Pancreas (tissue), 10 donors: ENCODE measurements at regions not wholly inside any gene's neighbourhood (a gene's known extent, or its start where the extent isn't known, plus 50 kb on each side); places are given as distances from the start of the nearest gene placed in this dataset.
A peak's percentile ranks its signal among the peaks of the same experiment; 100 is the strongest.

Experiments used
- ATAC-seq, 4 donors: fragments of 200-7000 bp; cut with Tn5 transposase; one replicate each; pipeline versions ENCODE4 v1.8.0 to v1.9.1; 2020; ENCODE audit warnings: mild to moderate bottlenecking in 4 of 4, moderate library complexity in 4 of 4
- DNase-seq, 6 donors: peaks; one replicate each; pipeline ENCODE4 v3.0.0-alpha.2; 2020
- FAIRE-seq: peaks from 2 replicates; lab custom pipeline; 2012; peaks lifted over from hg19 to GRCh38; lab: Jason Lieb, UNC
- H3K27ac ChIP-seq, 4 donors: fragments of 200-600 bp; sonication (generic); 1 replicate in 3 of 4; 2 replicates in 1 of 4; pipeline versions ENCODE4 v1.5.0 to v1.8.0; 2020
- H3K27me3 ChIP-seq, 4 donors: fragments of 200-600 bp; one replicate each; pipeline ENCODE4 v1.8.0; 2021
- H3K36me3 ChIP-seq, 3 donors: fragments of 200-600 bp; sonication (generic) in 1 of 3; one replicate each; pipeline versions ENCODE4 v1.5.0 to v1.8.0; 2020 to 2021
- H3K4me1 ChIP-seq, 3 donors: fragments of 200-600 bp; one replicate each; pipeline ENCODE4 v1.8.0; 2021
- H3K4me3 ChIP-seq, 4 donors: fragments of 200-600 bp; sonication (generic) in 2 of 4; one replicate each; pipeline versions ENCODE4 v1.5.0 to v1.8.0; 2020 to 2021
- H3K9me3 ChIP-seq, 4 donors: fragments of 200-600 bp; one replicate each; pipeline ENCODE4 v1.8.0; 2021
- WGBS, 2 donors: extraction: QIAGEN DNeasy Blood & Tissue Kit; methylation state at CpG; one replicate each; pipeline ENCODE4 v1.1.7; 2013; 5-methylcytosine and 5-hydroxymethylcytosine counted together
- intact Hi-C, 3 donors: fragments of 100-400 bp; cut with DNase I; formaldehyde crosslinking; loops; one replicate each; pipeline versions ENCODE4 v1.11.1 to v1.14.2; 2022
- TF ChIP-seq, protein P1 (sequence below), 4 donors: fragments of 200-600 bp; sonication (generic) in 3 of 4; IDR thresholded peaks; one replicate each; pipeline versions ENCODE4 v1.5.0 to v1.8.0; 2021; ENCODE audit warnings: antibody characterized with exemption in 4 of 4
- donor health status: healthy with polysubstance abuse.
- donor health status: DM: no; HTN: no; CAD: no; lungs with moderate emphysema.
- donor health status: DM: no; HTN: no; CAD: no.
- donor health status: control.
- donor health status: control.
- donor health status: Bipolar disorder and iron deficiency.
- donor health status: DM: yes; HTN: yes; CAD: no.
- donor health status: DM: no; HTN: no; CAD: no.
- donor health status: DM: no; HTN: no; CAD: no.
- donor health status: DM: yes; HTN: yes; CAD: no.

GRCh38 chr6:147642458-147642857 is 134.0 kb downstream of the SAMD5 start:
- H3K27me3 ChIP-seq: no peaks in the 10 kb centered on the region
- H3K36me3 ChIP-seq: no peaks in the 10 kb centered on the region
- DNase-seq (no peak), FAIRE-seq (no peak), ATAC-seq (no peak)
- H3K4me3 ChIP-seq: no peak overlapping the region
- H3K27ac ChIP-seq: no peak overlapping the region
- intact Hi-C loops: no loop called here
- H3K4me1 ChIP-seq: no peaks in the 10 kb centered on the region
- H3K9me3 ChIP-seq: no peaks in the 10 kb centered on the region
- 76 to 81% methylated on average over 3 of the region's 3 CpGs for WGBS, 2 donors
- TF ChIP-seq, protein P1, sequence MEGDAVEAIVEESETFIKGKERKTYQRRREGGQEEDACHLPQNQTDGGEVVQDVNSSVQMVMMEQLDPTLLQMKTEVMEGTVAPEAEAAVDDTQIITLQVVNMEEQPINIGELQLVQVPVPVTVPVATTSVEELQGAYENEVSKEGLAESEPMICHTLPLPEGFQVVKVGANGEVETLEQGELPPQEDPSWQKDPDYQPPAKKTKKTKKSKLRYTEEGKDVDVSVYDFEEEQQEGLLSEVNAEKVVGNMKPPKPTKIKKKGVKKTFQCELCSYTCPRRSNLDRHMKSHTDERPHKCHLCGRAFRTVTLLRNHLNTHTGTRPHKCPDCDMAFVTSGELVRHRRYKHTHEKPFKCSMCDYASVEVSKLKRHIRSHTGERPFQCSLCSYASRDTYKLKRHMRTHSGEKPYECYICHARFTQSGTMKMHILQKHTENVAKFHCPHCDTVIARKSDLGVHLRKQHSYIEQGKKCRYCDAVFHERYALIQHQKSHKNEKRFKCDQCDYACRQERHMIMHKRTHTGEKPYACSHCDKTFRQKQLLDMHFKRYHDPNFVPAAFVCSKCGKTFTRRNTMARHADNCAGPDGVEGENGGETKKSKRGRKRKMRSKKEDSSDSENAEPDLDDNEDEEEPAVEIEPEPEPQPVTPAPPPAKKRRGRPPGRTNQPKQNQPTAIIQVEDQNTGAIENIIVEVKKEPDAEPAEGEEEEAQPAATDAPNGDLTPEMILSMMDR (IDR thresholded peaks at IDR 0.05): no peak

DNA sequence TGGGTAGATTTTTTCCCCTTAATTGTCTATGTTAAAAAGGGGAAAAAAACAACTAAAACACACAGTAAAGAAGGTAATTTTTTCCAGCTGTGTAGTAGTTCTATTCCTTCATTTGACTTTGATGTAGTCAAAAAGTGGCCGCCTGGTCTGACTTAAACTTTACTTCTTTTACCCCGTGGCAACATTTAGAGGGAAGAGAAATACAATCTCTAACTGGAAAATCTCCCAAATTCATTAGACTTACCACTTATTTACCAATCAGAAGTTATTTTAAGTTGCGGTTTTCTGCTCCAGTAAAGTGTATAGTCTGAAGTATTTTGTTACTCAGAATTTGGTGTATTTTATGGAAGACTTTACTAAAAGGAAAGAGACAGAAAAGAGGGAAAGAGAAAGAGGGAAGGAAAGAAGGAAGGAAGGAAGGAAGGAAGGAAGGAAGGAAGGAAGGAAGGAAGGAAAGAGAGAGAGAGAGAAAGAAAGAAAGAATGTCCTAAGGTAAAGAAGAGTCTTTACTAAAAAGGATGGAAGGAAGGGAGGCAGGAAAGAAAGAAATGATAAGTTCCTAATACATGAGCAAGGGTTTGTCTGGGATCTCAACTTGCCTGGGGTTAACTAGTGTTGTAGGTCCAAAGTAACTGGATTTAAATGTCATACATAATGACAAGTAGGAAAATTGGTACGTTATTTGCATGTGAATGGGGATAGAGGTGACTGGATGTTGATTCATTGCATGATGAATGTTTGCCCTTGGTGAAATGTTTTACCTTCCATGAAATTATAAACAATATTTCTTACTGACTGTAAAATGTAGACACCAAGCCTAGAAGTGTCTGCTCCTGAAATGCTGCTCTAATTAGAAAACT is 135.1 kb downstream of the SAMD5 start:
- Histone ChIP-seq H3K27me3 (no peaks in the 10 kb centered on the region), H3K4me1 (no peaks in the 10 kb centered on the region), H3K4me3 (no peak overlapping the region), H3K36me3 (no peaks in the 10 kb centered on the region), H3K27ac (no peak overlapping the region), H3K9me3 (no peaks in the 10 kb centered on the region)
- intact Hi-C loops: no loop called here
- FAIRE-seq (no peak), DNase-seq (no peak), ATAC-seq (no peak)
- TF ChIP-seq, protein P1 (IDR thresholded peaks at IDR 0.05): no peak
- 57 to 77% methylated on average over 4 of the region's 4 CpGs for WGBS, 2 donors

GRCh38 chr6:147648916-147649315 is 140.4 kb downstream of the SAMD5 start:
- intact Hi-C loops: no loop called here
- H3K4me3 ChIP-seq: no peak overlapping the region
- DNase-seq (no peak), FAIRE-seq (no peak), ATAC-seq (no peak)
- no peaks in the 10 kb centered on the region for H3K36me3 ChIP-seq
- no peak overlapping the region for H3K27ac ChIP-seq
- WGBS, 2 donors: 64 to 72% methylated on average over 2 of the region's 2 CpGs
- H3K9me3 ChIP-seq: no peaks in the 10 kb centered on the region
- TF ChIP-seq, protein P1 (IDR thresholded peaks at IDR 0.05): no peak
- H3K4me1 ChIP-seq: no peaks in the 10 kb centered on the region
- H3K27me3 ChIP-seq: no peaks in the 10 kb centered on the region

- Histone ChIP-seq H3K27me3 (no peaks in the 10 kb centered on the region), H3K4me1 (no peaks in the 10 kb centered on the region), H3K4me3 (no peak overlapping the region), H3K27ac (no peak overlapping the region), H3K36me3 (no peaks in the 10 kb centered on the region), H3K9me3 (no peaks in the 10 kb centered on the region)
- intact Hi-C loops: no loop called here
- TF ChIP-seq, protein P1 (IDR thresholded peaks at IDR 0.05): no peak
- FAIRE-seq: no peak
- ATAC-seq: peak; percentile 40 to 86 (median 73)
- DNase-seq: peak in 2 of 6 donors; percentile 3 to 12
- 54 to 63% methylated on average over 6 of the region's 6 CpGs for WGBS, 2 donors
Measured at GRCh38 chr6:147651249-147652063, 143.0 kb downstream of the SAMD5 start.
